Kidney epithelial cell (primary cell): ENCODE measurements at regions not wholly inside any gene's neighbourhood (a gene's known extent, or its start where the extent isn't known, plus 50 kb on each side); places are given as distances from the start of the nearest gene placed in this dataset.

Experiments used
- DNase-seq: peaks from one replicate; pipeline ENCODE4 v3.0.0-alpha.2; 2010; ENCODE audit warnings: low read depth
- H3K27me3 ChIP-seq: 2 replicates; pipeline ENCODE4 v1.6.0; 2011; ENCODE audit warnings: low read length; ENCODE audit not compliant: control insufficient read depth, insufficient read depth
- H3K36me3 ChIP-seq: 2 replicates; pipeline ENCODE4 v1.5.1; 2011; ENCODE audit warnings: low read length; ENCODE audit not compliant: control insufficient read depth, insufficient read depth
- H3K4me3 ChIP-seq: 2 replicates; pipeline ENCODE4 v1.5.1; 2011; ENCODE audit warnings: low read depth, mild to moderate bottlenecking, control low read depth, low read length
- CTCF ChIP-seq: IDR thresholded peaks from 2 replicates; pipeline ENCODE4 v1.5.1; 2011; ENCODE audit warnings: mild to moderate bottlenecking, moderate library complexity, low read length, control low read depth, inconsistent platforms; ENCODE audit not compliant: insufficient read depth, poor library complexity, severe bottlenecking

GRCh38 chr10:21318540-21319167 lies 206.8 kb downstream of the SKIDA1 start:
- no peak for TF ChIP-seq CTCF
- no peaks in the 10 kb centered on the region for H3K36me3 ChIP-seq
- no peaks in the 10 kb centered on the region for H3K27me3 ChIP-seq
- DNase-seq = no peak
- H3K4me3 ChIP-seq = no peak overlapping the region

GRCh38 chr10:21317902-21318301 lies 207.6 kb downstream of the SKIDA1 start:
- no peak for DNase-seq
- Histone ChIP-seq H3K27me3 (no peaks in the 10 kb centered on the region), H3K36me3 (no peaks in the 10 kb centered on the region), H3K4me3 (no peak overlapping the region)
- TF ChIP-seq CTCF = no peak

GRCh38 chr10:21315645-21316220 lies 209.7 kb downstream of the SKIDA1 start:
- Histone ChIP-seq H3K4me3 (no peak overlapping the region), H3K36me3 (no peaks in the 10 kb centered on the region), H3K27me3 (no peaks in the 10 kb centered on the region)
- no peak for TF ChIP-seq CTCF
- DNase-seq = peak; percentile 95

GRCh38 chr10:21314906-21315644 lies 210.4 kb downstream of the SKIDA1 start:
- DNase-seq = no peak
- no peak for TF ChIP-seq CTCF
- no peak overlapping the region for H3K4me3 ChIP-seq
- H3K36me3 ChIP-seq = no peaks in the 10 kb centered on the region
- H3K27me3 ChIP-seq = no peaks in the 10 kb centered on the region

GRCh38 chr10:21314111-21314626 lies 211.3 kb downstream of the SKIDA1 start:
- no peak for TF ChIP-seq CTCF
- DNase-seq = no peak
- no peaks in the 10 kb centered on the region for H3K27me3 ChIP-seq
- H3K36me3 ChIP-seq = no peaks in the 10 kb centered on the region
- H3K4me3 ChIP-seq = no peak overlapping the region

GRCh38 chr10:21313691-21314090 lies 211.8 kb downstream of the SKIDA1 start:
- Histone ChIP-seq H3K4me3 (no peak overlapping the region), H3K36me3 (no peaks in the 10 kb centered on the region), H3K27me3 (no peaks in the 10 kb centered on the region)
- DNase-seq = no peak
- TF ChIP-seq CTCF = no peak
